ENCODE measurements at regions not wholly inside any gene's neighbourhood (a gene's known extent, or its start where the extent isn't known, plus 50 kb on each side); places are given as distances from the start of the nearest gene placed in this dataset.

- Mint-ChIP-seq H3K27me3 (ENCODE audit: insufficient read depth) (no peaks in the 10 kb centered on the region; the same call in 1 of the 2 replicates), H3K4me1 (ENCODE audit: low read depth) (peaks cover 7% of the 10 kb centered on the region), H3K27ac (no peak overlapping the region), H3K4me3 (no peak overlapping the region), H3K9me3 (no peaks in the 10 kb centered on the region), H3K36me3 (ENCODE audit: low read depth) (no peaks in the 10 kb centered on the region)
- no peak for DNase-seq
- no peak for TF ChIP-seq CTCF (IDR thresholded peaks at IDR 0.05)
Measured at GRCh38 chr12:102551186-102551585, 70.8 kb upstream of the IGF1 start.

GRCh38 chr12:102549691-102550090 lies 69.3 kb upstream of the IGF1 start:
- H3K27ac Mint-ChIP-seq: no peak overlapping the region

DNA sequence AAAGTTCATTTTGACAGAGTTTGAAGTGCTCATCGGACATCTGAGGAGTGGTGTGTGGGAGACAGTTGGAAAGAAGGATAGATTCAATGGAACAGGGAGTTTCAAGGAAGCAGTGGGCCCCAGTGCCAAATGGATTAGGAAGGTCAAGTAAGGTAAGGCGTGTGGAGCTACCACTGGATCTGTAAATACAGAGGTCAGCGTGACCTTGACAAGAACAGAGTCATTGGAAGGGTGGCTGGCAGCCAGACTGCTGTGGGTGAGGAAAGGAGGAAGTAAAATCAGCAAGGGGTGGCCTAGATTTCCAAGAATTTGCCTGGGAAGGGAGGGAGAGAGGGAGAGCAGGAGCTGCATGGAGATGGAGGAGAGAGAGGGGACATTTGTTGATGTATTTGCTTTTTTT lies 68.2 kb upstream of the IGF1 start:
- Mint-ChIP-seq H3K4me3 (no peak overlapping the region), H3K27me3 (ENCODE audit: insufficient read depth) (no peaks in the 10 kb centered on the region; the same call in 1 of the 2 replicates), H3K36me3 (ENCODE audit: low read depth) (no peaks in the 10 kb centered on the region), H3K27ac (no peak overlapping the region), H3K4me1 (ENCODE audit: low read depth) (peaks cover 28% of the 10 kb centered on the region), H3K9me3 (no peaks in the 10 kb centered on the region)
- no peak for TF ChIP-seq CTCF (IDR thresholded peaks at IDR 0.05)
- no peak for DNase-seq

More at GRCh38 chr12:102549691-102550090, 69.3 kb upstream of the IGF1 start:
- TF ChIP-seq CTCF (IDR thresholded peaks at IDR 0.05): no peak
- DNase-seq: no peak
- H3K9me3 Mint-ChIP-seq: no peaks in the 10 kb centered on the region
- H3K4me3 Mint-ChIP-seq: no peak overlapping the region
- no peaks in the 10 kb centered on the region for H3K36me3 Mint-ChIP-seq (ENCODE audit: low read depth)
- no peaks in the 10 kb centered on the region; the same call in 1 of the 2 replicates for H3K27me3 Mint-ChIP-seq (ENCODE audit: insufficient read depth)
- H3K4me1 Mint-ChIP-seq (ENCODE audit: low read depth): peaks cover 19% of the 10 kb centered on the region

- Mint-ChIP-seq H3K9me3 (no peaks in the 10 kb centered on the region), H3K4me1 (ENCODE audit: low read depth) (peaks cover 66% of the 10 kb centered on the region), H3K4me3 (no peak overlapping the region), H3K27me3 (ENCODE audit: insufficient read depth) (no peaks in the 10 kb centered on the region; the same call in 1 of the 2 replicates), H3K36me3 (ENCODE audit: low read depth) (no peaks in the 10 kb centered on the region; the same call in 1 of the 2 replicates), H3K27ac (peak overlapping the region; percentile 76)
- peak; percentile 69 for TF ChIP-seq CTCF (IDR thresholded peaks at IDR 0.05)
- DNase-seq: peak; percentile 37
Measured at GRCh38 chr12:102543494-102544485, 63.4 kb upstream of the IGF1 start.

DNA sequence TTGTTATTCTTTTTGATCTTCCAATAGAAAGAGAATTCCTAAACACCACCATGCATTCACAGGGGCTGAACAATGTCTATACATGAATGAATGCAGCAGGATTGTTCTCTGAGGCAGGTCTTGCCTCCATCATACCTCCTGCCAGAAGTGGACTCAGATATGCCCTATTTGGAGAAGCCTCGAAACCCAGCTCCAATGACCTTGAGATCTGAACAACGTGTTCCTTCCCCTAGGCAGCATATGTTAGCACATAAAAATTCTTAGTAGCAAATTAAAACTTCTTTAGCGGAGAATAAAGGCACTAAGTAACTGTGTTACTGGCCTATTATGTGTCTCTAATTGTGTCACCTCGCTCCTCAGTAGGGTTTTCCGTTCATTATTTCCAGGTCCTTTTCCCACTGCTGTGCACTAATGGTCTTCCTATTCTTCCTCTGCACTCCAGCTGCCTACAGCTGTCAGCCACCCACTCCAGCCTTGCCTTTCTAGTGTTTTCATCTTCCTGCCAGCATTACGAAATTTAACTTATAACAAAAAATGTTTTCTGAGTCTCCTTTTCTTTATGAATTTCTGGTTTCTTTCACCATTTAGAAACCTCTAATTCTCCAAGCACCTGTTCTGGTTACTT lies 62.6 kb upstream of the IGF1 start:
- Mint-ChIP-seq H3K36me3 (ENCODE audit: low read depth) (peaks cover 3% of the 10 kb centered on the region; the same call in 1 of the 2 replicates), H3K27me3 (ENCODE audit: insufficient read depth) (no peaks in the 10 kb centered on the region; the same call in 1 of the 2 replicates), H3K9me3 (no peaks in the 10 kb centered on the region), H3K4me1 (ENCODE audit: low read depth) (peaks cover 75% of the 10 kb centered on the region), H3K4me3 (no peak overlapping the region), H3K27ac (peak overlapping the region; percentile 42)
- DNase-seq: no peak
- no peak for TF ChIP-seq CTCF (IDR thresholded peaks at IDR 0.05)
